Kidney epithelial cell (primary cell): ENCODE measurements at regions not wholly inside any gene's neighbourhood (a gene's known extent, or its start where the extent isn't known, plus 50 kb on each side); places are given as distances from the start of the nearest gene placed in this dataset.

Experiments
- DNase-seq: peaks from one replicate; pipeline ENCODE4 v3.0.0-alpha.2; 2010; ENCODE audit warnings: low read depth
- H3K27me3 ChIP-seq: 2 replicates; pipeline ENCODE4 v1.6.0; 2011; ENCODE audit warnings: low read length; ENCODE audit not compliant: control insufficient read depth, insufficient read depth
- H3K36me3 ChIP-seq: 2 replicates; pipeline ENCODE4 v1.5.1; 2011; ENCODE audit warnings: low read length; ENCODE audit not compliant: control insufficient read depth, insufficient read depth
- H3K4me3 ChIP-seq: 2 replicates; pipeline ENCODE4 v1.5.1; 2011; ENCODE audit warnings: low read depth, mild to moderate bottlenecking, control low read depth, low read length
- CTCF ChIP-seq: IDR thresholded peaks from 2 replicates; pipeline ENCODE4 v1.5.1; 2011; ENCODE audit warnings: mild to moderate bottlenecking, moderate library complexity, low read length, control low read depth, inconsistent platforms; ENCODE audit not compliant: insufficient read depth, poor library complexity, severe bottlenecking

- H3K27me3 ChIP-seq: no peaks in the 10 kb centered on the region
Observed at GRCh38 chr6:106890447-106890846, 84.1 kb downstream of the CD24 start.

GRCh38 chr6:106889692-106890091 is 84.8 kb downstream of the CD24 start:
- H3K4me3 ChIP-seq: no peak overlapping the region
- TF ChIP-seq CTCF: no peak
- no peaks in the 10 kb centered on the region for H3K27me3 ChIP-seq
- H3K36me3 ChIP-seq: no peaks in the 10 kb centered on the region
- no peak for DNase-seq

More at GRCh38 chr6:106890447-106890846, 84.1 kb downstream of the CD24 start:
- TF ChIP-seq CTCF: no peak
- Histone ChIP-seq H3K36me3 (no peaks in the 10 kb centered on the region), H3K4me3 (no peak overlapping the region)
- DNase-seq: no peak

- H3K36me3 ChIP-seq: no peaks in the 10 kb centered on the region
- H3K27me3 ChIP-seq: no peaks in the 10 kb centered on the region
- no peak overlapping the region for H3K4me3 ChIP-seq
- TF ChIP-seq CTCF: no peak
- no peak for DNase-seq
Observed at GRCh38 chr6:106886922-106887797, 87.4 kb downstream of the CD24 start.

GRCh38 chr6:106886081-106886843 is 88.3 kb downstream of the CD24 start:
- no peak for DNase-seq
- H3K4me3 ChIP-seq: no peak overlapping the region
- no peaks in the 10 kb centered on the region for H3K36me3 ChIP-seq
- no peaks in the 10 kb centered on the region for H3K27me3 ChIP-seq
- TF ChIP-seq CTCF: no peak

GRCh38 chr6:106885679-106886078 is 88.8 kb downstream of the CD24 start:
- Histone ChIP-seq H3K36me3 (no peaks in the 10 kb centered on the region), H3K4me3 (no peak overlapping the region), H3K27me3 (no peaks in the 10 kb centered on the region)
- no peak for TF ChIP-seq CTCF
- no peak for DNase-seq
